Mesenchymal stem cell (in vitro differentiated cells and primary cell): ENCODE measurements at regions not wholly inside any gene's neighbourhood (a gene's known extent, or its start where the extent isn't known, plus 50 kb on each side); places are given as distances from the start of the nearest gene placed in this dataset.

Experiments
- DNase-seq: peaks from one replicate; pipeline ENCODE4 v3.0.0-alpha.2; 2013
- H2AFZ ChIP-seq: one replicate; pipeline ENCODE4 v1.6.1; 2013; ENCODE audit warnings: low read depth, mild to moderate bottlenecking, control low read depth, inconsistent platforms, low read length, moderate library complexity
- H2AK5ac ChIP-seq: 2 replicates; pipeline ENCODE4 v1.6.1; 2013; ENCODE audit warnings: low read length, moderate library complexity, mild to moderate bottlenecking, inconsistent platforms; ENCODE audit not compliant: severe bottlenecking
- H2BK120ac ChIP-seq: one replicate; pipeline ENCODE4 v1.6.1; 2013; ENCODE audit warnings: low read depth, mild to moderate bottlenecking, inconsistent platforms, low read length, moderate library complexity
- H2BK12ac ChIP-seq, 2 experiments: one replicate each; pipeline ENCODE4 v1.6.1; 2013; ENCODE audit warnings: inconsistent platforms in 2 of 2, low read length in 2 of 2, mild to moderate bottlenecking in 2 of 2, moderate library complexity in 2 of 2, control low read depth in 1 of 2
- H2BK15ac ChIP-seq: one replicate; pipeline ENCODE4 v1.6.1; 2013; ENCODE audit warnings: mild to moderate bottlenecking, low read depth, inconsistent platforms; ENCODE audit not compliant: poor library complexity, severe bottlenecking
- H2BK5ac ChIP-seq: 2 replicates; pipeline ENCODE4 v1.6.1; 2013; ENCODE audit warnings: low read depth, mild to moderate bottlenecking, low read length, control low read depth, inconsistent platforms; ENCODE audit not compliant: poor library complexity, severe bottlenecking
- H3K14ac ChIP-seq, 2 experiments: one replicate each; pipeline ENCODE4 v1.6.1; 2013; ENCODE audit warnings: inconsistent platforms in 2 of 2, low read length in 2 of 2, control low read depth in 1 of 2, mild to moderate bottlenecking in 1 of 2, moderate library complexity in 1 of 2
- H3K18ac ChIP-seq, 2 experiments: one replicate each; pipeline ENCODE4 v1.6.1; 2013; ENCODE audit warnings: inconsistent platforms in 2 of 2, low read length in 2 of 2, control low read depth in 1 of 2, low read depth in 1 of 2, mild to moderate bottlenecking in 1 of 2
- H3K23ac ChIP-seq, 2 experiments: one replicate each; pipeline ENCODE4 v1.6.1; 2013; ENCODE audit warnings: inconsistent platforms in 2 of 2, low read length in 2 of 2, mild to moderate bottlenecking in 2 of 2, moderate library complexity in 2 of 2, control low read depth in 1 of 2
- H3K27ac ChIP-seq: 2 replicates; pipeline ENCODE4 v1.5.1; 2013; ENCODE audit warnings: mild to moderate bottlenecking, moderate library complexity, low read length, control low read depth, inconsistent platforms; ENCODE audit not compliant: poor library complexity, severe bottlenecking
- H3K27me3 ChIP-seq, 2 experiments: 2 replicates each; pipeline versions ENCODE4 v1.6.1 to v1.7.0; 2013; ENCODE audit warnings: low read length in 2 of 2, mild to moderate bottlenecking in 2 of 2, moderate library complexity in 2 of 2, control low read depth in 1 of 2, inconsistent platforms in 1 of 2; ENCODE audit not compliant: control insufficient read depth in 1 of 2, insufficient read depth in 1 of 2
- H3K36me3 ChIP-seq, 2 experiments: 2 replicates each; pipeline versions ENCODE4 v1.6.1 to v1.7.0; 2013; ENCODE audit warnings: low read length in 2 of 2, control low read depth in 1 of 2, inconsistent platforms in 1 of 2, low read depth in 1 of 2, mild to moderate bottlenecking in 1 of 2; ENCODE audit not compliant: insufficient read depth in 2 of 2, control insufficient read depth in 1 of 2
- H3K4ac ChIP-seq, 2 experiments: one replicate each; pipeline ENCODE4 v1.6.1; 2013; ENCODE audit warnings: inconsistent platforms in 2 of 2, low read length in 2 of 2, mild to moderate bottlenecking in 2 of 2, moderate library complexity in 2 of 2, control low read depth in 1 of 2, low read depth in 1 of 2
- H3K4me1 ChIP-seq: 2 replicates; pipeline ENCODE4 v1.6.1; 2013; ENCODE audit warnings: low read depth, low read length, control low read depth; ENCODE audit not compliant: control insufficient read depth, insufficient read depth
- H3K4me2 ChIP-seq: 2 replicates; pipeline ENCODE4 v1.6.1; 2013; ENCODE audit warnings: low read length, mild to moderate bottlenecking, inconsistent platforms; ENCODE audit not compliant: poor library complexity, severe bottlenecking
- H3K4me3 ChIP-seq, 2 experiments: 2 replicates each; pipeline versions ENCODE4 v1.5.1 to v1.7.0; 2013; ENCODE audit warnings: low read length in 2 of 2, mild to moderate bottlenecking in 2 of 2, control low read depth in 1 of 2, low read depth in 1 of 2; ENCODE audit not compliant: insufficient read depth in 1 of 2
- H3K79me1 ChIP-seq: replicated peaks from 2 replicates; pipeline ENCODE4 v1.6.1; 2013; ENCODE audit warnings: mild to moderate bottlenecking, control low read depth, low read length, inconsistent platforms; ENCODE audit not compliant: poor library complexity, severe bottlenecking
- H3K9ac ChIP-seq: 2 replicates; pipeline ENCODE4 v1.7.0; 2013; ENCODE audit warnings: mild to moderate bottlenecking, low read length, moderate library complexity
- H3K9me3 ChIP-seq: 2 replicates; pipeline ENCODE4 v1.7.0; 2013; ENCODE audit warnings: mild to moderate bottlenecking, low read length; ENCODE audit not compliant: control insufficient read depth
- H4K8ac ChIP-seq: one replicate; pipeline ENCODE4 v1.6.1; 2013; ENCODE audit warnings: inconsistent platforms, mild to moderate bottlenecking, low read length, moderate library complexity
- H4K91ac ChIP-seq: one replicate; pipeline ENCODE4 v1.6.1; 2013; ENCODE audit warnings: mild to moderate bottlenecking, low read length, inconsistent platforms
- WGBS: methylation state at CpG from one replicate; pipeline ENCODE4 v1.1.7; 2013; ENCODE audit warnings: mixed read lengths; 5-methylcytosine and 5-hydroxymethylcytosine counted together

GRCh38 chr3:162391301-162391700 is 894.7 kb downstream of the OTOL1 start:
- H2AK5ac ChIP-seq: no peak overlapping the region
- H3K27me3 ChIP-seq: no peaks in the 10 kb centered on the region
- no peak overlapping the region for H3K4me3 ChIP-seq
- H3K4me1 ChIP-seq: no peaks in the 10 kb centered on the region
- no peak overlapping the region for H3K27ac ChIP-seq
- H4K8ac ChIP-seq: no peak overlapping the region
- H4K91ac ChIP-seq: no peak overlapping the region
- H2BK15ac ChIP-seq: no peak overlapping the region
- WGBS: 3% methylated on average over 2 of the region's 2 CpGs
- no peak overlapping the region for H2BK120ac ChIP-seq
- no peak overlapping the region for H2BK5ac ChIP-seq
- no peak overlapping the region for H3K4me2 ChIP-seq
- peak; percentile 25 for DNase-seq
- H3K18ac ChIP-seq: no peak overlapping the region
- no peaks in the 10 kb centered on the region for H3K79me1 ChIP-seq
- no peaks in the 10 kb centered on the region for H3K9me3 ChIP-seq
- no peaks in the 10 kb centered on the region for H3K36me3 ChIP-seq
- H3K9ac ChIP-seq: peak overlapping the region; percentile 58
- H3K4ac ChIP-seq: no peak overlapping the region
- H3K14ac ChIP-seq: no peak overlapping the region
- no peak overlapping the region for H3K23ac ChIP-seq
- H2AFZ ChIP-seq: no peak overlapping the region
- H2BK12ac ChIP-seq: no peak overlapping the region

- H3K27ac ChIP-seq: no peak overlapping the region
- H3K9me3 ChIP-seq: peaks cover 4% of the 10 kb centered on the region
- H3K4me2 ChIP-seq: no peak overlapping the region
- no peak overlapping the region for H4K8ac ChIP-seq
- no peak for DNase-seq
- WGBS: 83% methylated on average over 1 of the region's 3 CpGs
- H2BK12ac ChIP-seq: no peak overlapping the region
- no peak overlapping the region for H3K4me3 ChIP-seq
- no peak overlapping the region for H2BK15ac ChIP-seq
- H3K9ac ChIP-seq: no peak overlapping the region
- H2AK5ac ChIP-seq: no peak overlapping the region
- H4K91ac ChIP-seq: no peak overlapping the region
- H2BK5ac ChIP-seq: no peak overlapping the region
- no peak overlapping the region for H2BK120ac ChIP-seq
- H3K23ac ChIP-seq: no peak overlapping the region
- no peak overlapping the region for H3K18ac ChIP-seq
- H3K4ac ChIP-seq: no peak overlapping the region
- no peaks in the 10 kb centered on the region for H3K36me3 ChIP-seq
- H3K79me1 ChIP-seq: no peaks in the 10 kb centered on the region
- no peaks in the 10 kb centered on the region for H3K4me1 ChIP-seq
- H3K14ac ChIP-seq: no peak overlapping the region
- H2AFZ ChIP-seq: no peak overlapping the region
- H3K27me3 ChIP-seq: no peaks in the 10 kb centered on the region
Measured at GRCh38 chr3:162395496-162395895, 898.9 kb downstream of the OTOL1 start.

GRCh38 chr3:162398554-162398953 is 901.9 kb downstream of the OTOL1 start:
- H4K8ac ChIP-seq: no peak overlapping the region
- no peaks in the 10 kb centered on the region for H3K79me1 ChIP-seq
- H3K4me3 ChIP-seq: no peak overlapping the region
- DNase-seq: no peak
- peaks cover 4% of the 10 kb centered on the region for H3K9me3 ChIP-seq
- no peak overlapping the region for H3K23ac ChIP-seq
- no peak overlapping the region for H2AK5ac ChIP-seq
- no peak overlapping the region for H2BK5ac ChIP-seq
- H3K27me3 ChIP-seq: no peaks in the 10 kb centered on the region
- no peak overlapping the region for H2BK120ac ChIP-seq
- no peak overlapping the region for H3K4ac ChIP-seq
- H4K91ac ChIP-seq: no peak overlapping the region
- no peak overlapping the region for H2AFZ ChIP-seq
- H3K27ac ChIP-seq: no peak overlapping the region
- H2BK15ac ChIP-seq: no peak overlapping the region
- no peak overlapping the region for H3K14ac ChIP-seq
- no peak overlapping the region for H3K18ac ChIP-seq
- no peaks in the 10 kb centered on the region for H3K36me3 ChIP-seq
- H3K4me2 ChIP-seq: no peak overlapping the region
- H3K4me1 ChIP-seq: no peaks in the 10 kb centered on the region
- WGBS: 92% methylated on average over 2 of the region's 2 CpGs
- no peak overlapping the region for H3K9ac ChIP-seq
- H2BK12ac ChIP-seq: no peak overlapping the region

GRCh38 chr3:162400697-162401096 is 904.1 kb downstream of the OTOL1 start:
- H3K9ac ChIP-seq: no peak overlapping the region
- H3K4me1 ChIP-seq: no peaks in the 10 kb centered on the region
- no peak overlapping the region for H4K8ac ChIP-seq
- no peak overlapping the region for H2BK15ac ChIP-seq
- no peak overlapping the region for H3K14ac ChIP-seq
- no peak overlapping the region for H2AFZ ChIP-seq
- H3K23ac ChIP-seq: no peak overlapping the region
- H2BK120ac ChIP-seq: no peak overlapping the region
- no peak overlapping the region for H2AK5ac ChIP-seq
- H4K91ac ChIP-seq: no peak overlapping the region
- no peak overlapping the region for H3K4ac ChIP-seq
- peaks cover 4% of the 10 kb centered on the region for H3K9me3 ChIP-seq
- no peak overlapping the region for H2BK5ac ChIP-seq
- no peak overlapping the region for H3K27ac ChIP-seq
- H3K36me3 ChIP-seq: no peaks in the 10 kb centered on the region
- H3K4me3 ChIP-seq: no peak overlapping the region
- no peaks in the 10 kb centered on the region for H3K27me3 ChIP-seq
- 68% methylated on average over 2 of the region's 3 CpGs for WGBS
- H3K79me1 ChIP-seq: no peaks in the 10 kb centered on the region
- DNase-seq: no peak
- H3K18ac ChIP-seq: no peak overlapping the region
- H2BK12ac ChIP-seq: no peak overlapping the region
- no peak overlapping the region for H3K4me2 ChIP-seq
